ENCODE measurements at regions not wholly inside any gene's neighbourhood (a gene's known extent, or its start where the extent isn't known, plus 50 kb on each side); places are given as distances from the start of the nearest gene placed in this dataset.

DNA sequence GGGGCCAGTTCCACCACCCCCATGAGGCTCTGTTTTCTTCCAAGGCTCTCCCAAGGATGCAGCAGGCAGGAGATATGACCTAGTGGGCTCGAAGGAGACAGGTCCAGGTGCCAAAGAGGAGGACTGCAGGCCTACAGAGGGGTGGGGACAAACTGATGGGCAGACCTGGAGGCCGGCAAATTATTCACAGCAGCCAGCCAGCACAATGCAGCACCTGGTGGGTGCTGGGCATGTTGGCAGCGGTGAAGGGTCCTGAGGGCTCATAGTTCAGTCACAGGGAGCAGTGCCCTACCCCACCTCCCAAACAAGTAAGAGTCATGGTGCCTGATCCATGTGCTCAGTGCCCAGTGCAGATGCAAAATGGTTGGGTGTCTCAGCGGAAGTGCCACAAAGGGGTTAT lies 171.7 kb downstream of the ABHD5 start:
- intact Hi-C loops (cut with micrococcal nuclease; ENCODE audit: unreplicated experiment): no loop called here
- POLR2A ChIA-PET: no interaction called here
- peaks cover 5% of the 10 kb centered on the region for H3K4me1 Mint-ChIP-seq (ENCODE audit: low read depth, unreplicated experiment)
- H3K4me3 Mint-ChIP-seq (ENCODE audit: unreplicated experiment): no peak overlapping the region
- no peak for TF ChIP-seq CTCF (IDR thresholded peaks at IDR 0.05; ENCODE audit: insufficient read depth in 1 of 2, low read depth in 1 of 2, low read length in 1 of 2, severe bottlenecking in 1 of 2, unreplicated experiment in 1 of 2)
- no peaks in the 10 kb centered on the region for H3K9me3 Mint-ChIP-seq (ENCODE audit: unreplicated experiment)
- CTCF ChIA-PET: no interaction called here
- H3K9me3 ChIP-seq: no peaks in the 10 kb centered on the region
- no TSS peak for BruUV-seq (replicated peaks)
- H3K27me3 ChIP-seq (replicated peaks; ENCODE audit: control insufficient read depth, insufficient read depth, low read length): no peaks in the 10 kb centered on the region
- H3K4me3 ChIP-seq (ENCODE audit: low read depth, low read length): no peak overlapping the region
- no peak overlapping the region for H3K27ac Mint-ChIP-seq (ENCODE audit: unreplicated experiment)
- H3K4me1 ChIP-seq: peaks cover 12% of the 10 kb centered on the region
- no peak for DNase-seq
- no peaks in the 10 kb centered on the region for H3K36me3 ChIP-seq (ENCODE audit: control insufficient read depth, insufficient read depth, low read length)
- peaks cover 3% of the 10 kb centered on the region for H3K27me3 Mint-ChIP-seq (ENCODE audit: insufficient read depth, unreplicated experiment)
- no peaks in the 10 kb centered on the region for H3K36me3 Mint-ChIP-seq (ENCODE audit: insufficient read depth, unreplicated experiment)

DNA sequence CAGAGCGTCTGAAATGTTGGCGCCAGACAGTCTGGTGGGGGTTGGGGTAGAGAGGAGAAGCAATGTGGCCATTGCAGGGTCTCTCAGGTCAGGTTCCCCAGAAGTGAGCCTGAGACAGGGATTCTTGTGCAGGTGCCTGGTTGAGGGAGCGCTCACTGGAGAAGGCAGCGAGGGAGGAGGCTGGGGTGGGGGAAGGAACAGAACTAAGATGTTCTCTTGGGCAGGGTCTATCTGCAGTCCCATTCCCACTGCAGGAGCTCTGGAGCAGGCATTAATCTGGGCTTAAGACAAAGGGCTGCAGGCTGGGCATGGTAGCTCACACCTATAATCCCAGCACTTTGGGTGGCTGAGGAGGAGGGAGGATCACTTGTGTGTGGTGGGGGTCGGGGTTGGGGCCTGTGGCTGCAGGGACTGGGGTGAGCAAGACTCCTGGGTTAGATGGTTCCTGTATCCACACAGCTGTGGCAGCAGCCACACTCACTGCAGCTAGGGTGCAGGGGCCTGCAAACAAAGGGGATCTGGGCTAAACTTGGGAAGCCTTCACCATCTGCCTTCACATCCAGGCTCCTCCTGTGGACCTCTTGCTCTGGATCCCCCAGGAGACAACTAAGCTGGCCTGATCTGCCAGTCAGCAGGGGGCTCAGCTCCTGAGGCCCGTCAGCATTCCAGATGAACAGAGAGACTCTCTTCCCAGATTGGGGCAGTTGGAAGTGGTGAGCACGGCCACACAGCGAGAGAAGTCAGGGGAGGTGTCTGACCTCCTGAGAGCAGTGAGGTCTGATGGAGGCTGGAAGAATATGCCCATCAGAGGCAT lies 172.5 kb downstream of the ABHD5 start:
- POLR2A ChIA-PET: no interaction called here
- Histone ChIP-seq H3K4me1 (peaks cover 12% of the 10 kb centered on the region), H3K4me3 (ENCODE audit: low read depth, low read length) (no peak overlapping the region), H3K9me3 (no peaks in the 10 kb centered on the region), H3K27me3 (replicated peaks; ENCODE audit: control insufficient read depth, insufficient read depth, low read length) (no peaks in the 10 kb centered on the region), H3K36me3 (ENCODE audit: control insufficient read depth, insufficient read depth, low read length) (no peaks in the 10 kb centered on the region)
- CTCF ChIA-PET: no interaction called here
- no peak for TF ChIP-seq CTCF (IDR thresholded peaks at IDR 0.05; ENCODE audit: insufficient read depth in 1 of 2, low read depth in 1 of 2, low read length in 1 of 2, severe bottlenecking in 1 of 2, unreplicated experiment in 1 of 2)
- H3K27me3 Mint-ChIP-seq (ENCODE audit: insufficient read depth, unreplicated experiment): no peaks in the 10 kb centered on the region
- intact Hi-C loops (cut with micrococcal nuclease; ENCODE audit: unreplicated experiment): no loop called here
- DNase-seq: no peak
- H3K4me3 Mint-ChIP-seq (ENCODE audit: unreplicated experiment): no peak overlapping the region
- no peaks in the 10 kb centered on the region for H3K9me3 Mint-ChIP-seq (ENCODE audit: unreplicated experiment)
- H3K4me1 Mint-ChIP-seq (ENCODE audit: low read depth, unreplicated experiment): peaks cover 5% of the 10 kb centered on the region
- BruUV-seq (replicated peaks): no TSS peak
- no peaks in the 10 kb centered on the region for H3K36me3 Mint-ChIP-seq (ENCODE audit: insufficient read depth, unreplicated experiment)
- no peak overlapping the region for H3K27ac Mint-ChIP-seq (ENCODE audit: unreplicated experiment)

DNA sequence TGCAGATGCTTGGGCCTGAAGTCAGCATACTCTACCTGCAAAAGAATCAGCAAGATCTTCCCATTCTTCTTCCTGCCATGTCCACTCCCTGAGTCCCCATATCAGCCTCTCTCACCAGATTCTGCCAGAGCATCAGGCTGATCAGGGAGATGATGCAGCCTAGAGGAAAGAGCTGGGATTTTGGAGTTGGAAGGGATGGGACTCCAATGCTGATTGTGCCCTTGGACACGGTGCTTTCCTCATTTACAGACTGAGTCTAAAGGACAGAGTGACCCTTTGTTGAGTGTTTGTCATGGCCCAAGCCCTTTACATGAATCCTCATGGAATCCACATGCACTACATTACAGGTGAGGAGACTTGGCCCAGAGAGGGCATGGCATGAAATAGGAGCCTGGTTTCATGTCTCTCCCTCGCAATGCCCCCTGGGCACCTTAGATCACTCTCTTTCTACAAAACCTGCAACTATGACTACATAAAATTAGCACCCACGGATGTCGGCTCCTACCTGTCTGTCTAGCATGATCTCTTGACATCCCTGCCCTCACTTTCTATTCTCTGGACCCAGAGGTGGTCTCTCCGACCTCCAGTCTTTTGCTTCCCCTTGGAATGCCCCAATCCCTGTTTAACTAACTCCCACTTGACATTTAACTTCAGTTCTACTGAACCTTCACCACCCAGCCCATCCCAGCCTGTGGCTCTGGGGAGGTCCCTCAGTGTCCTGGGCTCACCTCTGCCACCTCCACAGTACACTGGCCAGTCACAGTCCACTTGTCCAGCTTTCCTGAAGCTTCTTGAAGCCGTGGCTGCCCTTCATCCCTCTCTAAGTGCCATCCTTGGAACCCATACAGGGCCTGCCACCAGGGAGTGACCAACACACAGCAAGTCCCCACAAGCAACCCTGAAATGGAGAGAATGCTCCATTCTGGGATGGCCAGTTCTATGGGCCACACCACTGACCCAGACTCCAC lies 173.5 kb downstream of the ABHD5 start:
- Histone ChIP-seq H3K27me3 (replicated peaks; ENCODE audit: control insufficient read depth, insufficient read depth, low read length) (no peaks in the 10 kb centered on the region), H3K4me1 (peaks cover 12% of the 10 kb centered on the region), H3K4me3 (ENCODE audit: low read depth, low read length) (no peak overlapping the region), H3K36me3 (ENCODE audit: control insufficient read depth, insufficient read depth, low read length) (no peaks in the 10 kb centered on the region), H3K9me3 (no peaks in the 10 kb centered on the region)
- Mint-ChIP-seq H3K9me3 (ENCODE audit: unreplicated experiment) (no peaks in the 10 kb centered on the region), H3K4me3 (ENCODE audit: unreplicated experiment) (no peak overlapping the region), H3K27ac (ENCODE audit: unreplicated experiment) (no peak overlapping the region), H3K27me3 (ENCODE audit: insufficient read depth, unreplicated experiment) (no peaks in the 10 kb centered on the region), H3K36me3 (ENCODE audit: insufficient read depth, unreplicated experiment) (no peaks in the 10 kb centered on the region), H3K4me1 (ENCODE audit: low read depth, unreplicated experiment) (peaks cover 5% of the 10 kb centered on the region)
- DNase-seq: no peak
- ChIA-PET CTCF (no interaction called here), POLR2A (no interaction called here)
- no peak for TF ChIP-seq CTCF (IDR thresholded peaks at IDR 0.05; ENCODE audit: insufficient read depth in 1 of 2, low read depth in 1 of 2, low read length in 1 of 2, severe bottlenecking in 1 of 2, unreplicated experiment in 1 of 2)
- intact Hi-C loops (cut with micrococcal nuclease; ENCODE audit: unreplicated experiment): no loop called here
- no TSS peak for BruUV-seq (replicated peaks)

All from Caco-2 (cell line).